IMR-90 (cell line): ENCODE measurements at regions not wholly inside any gene's neighbourhood (a gene's known extent, or its start where the extent isn't known, plus 50 kb on each side); places are given as distances from the start of the nearest gene placed in this dataset.

Source experiments
- ATAC-seq: fragments of 200-7000 bp; cut with Tn5 transposase; 2 replicates; pipeline ENCODE4 v1.9.1; 2020; ENCODE audit warnings: low read depth, mild to moderate bottlenecking, moderate library complexity
- BruUV-seq: library from RNA; stranded (reverse); fragments of 400-500 nt; replicated peaks from 2 replicates; lab custom pipeline; 2021; lab: Mats Ljungman, UMichigan
- CTCF ChIA-PET: fragments of 300-600 bp; formaldehyde crosslinking; extraction: SDS; loops from one replicate; lab custom pipeline; 2021; ENCODE audit warnings: antibody characterized with exemption; lab: Yijun Ruan, JAX
- POLR2A ChIA-PET: fragments of 300-600 bp; sonication (Branson Sonifier 250); formaldehyde crosslinking; loops from one replicate; lab custom pipeline; 2022; ENCODE audit warnings: antibody characterized with exemption; ENCODE audit not compliant: unreplicated experiment; lab: Charles Lee
- DNase-seq: peaks from one replicate; pipeline ENCODE4 v3.0.0; 2013
- H2AFZ ChIP-seq: replicated peaks from 2 replicates; pipeline ENCODE3; 2013; ENCODE audit warnings: low read length, mild to moderate bottlenecking; ENCODE audit not compliant: poor library complexity
- H2AK5ac ChIP-seq: 2 replicates; pipeline ENCODE4 v1.6.1; 2013; ENCODE audit warnings: low read depth, low read length, inconsistent platforms
- H2AK9ac ChIP-seq: replicated peaks from 2 replicates; pipeline ENCODE3; 2013; ENCODE audit warnings: mild to moderate bottlenecking, low read depth, low read length, moderate library complexity; ENCODE audit not compliant: poor library complexity
- H2BK120ac ChIP-seq: 2 replicates; pipeline ENCODE4 v1.6.1; 2013; ENCODE audit warnings: low read depth, low read length, inconsistent platforms
- H2BK15ac ChIP-seq: 3 replicates; pipeline ENCODE4 v1.6.1; 2013; ENCODE audit warnings: low read depth, low read length, inconsistent platforms
- H2BK20ac ChIP-seq: 2 replicates; pipeline ENCODE4 v1.6.1; 2013; ENCODE audit warnings: low read depth, mild to moderate bottlenecking, inconsistent platforms, low read length, moderate library complexity
- H2BK5ac ChIP-seq: 2 replicates; pipeline ENCODE4 v1.6.1; 2013; ENCODE audit warnings: mild to moderate bottlenecking, low read depth, low read length, inconsistent platforms; ENCODE audit not compliant: poor library complexity, severe bottlenecking
- H3K14ac ChIP-seq: replicated peaks from 2 replicates; pipeline ENCODE4 v1.6.1; 2013; ENCODE audit warnings: low read depth, low read length, inconsistent platforms
- H3K18ac ChIP-seq: 2 replicates; pipeline ENCODE4 v1.6.1; 2013; ENCODE audit warnings: low read depth, low read length, control low read depth
- H3K23ac ChIP-seq: 2 replicates; pipeline ENCODE4 v1.6.1; 2013; ENCODE audit warnings: low read depth, low read length, inconsistent platforms
- H3K27ac ChIP-seq: 2 replicates; pipeline ENCODE4 v1.5.1; 2013; ENCODE audit warnings: mild to moderate bottlenecking, control low read depth, low read length; ENCODE audit not compliant: insufficient read depth
- H3K27me3 ChIP-seq: 2 replicates; pipeline ENCODE4 v1.6.1; 2013; ENCODE audit warnings: low read length; ENCODE audit not compliant: control insufficient read depth, insufficient read depth
- H3K36me3 ChIP-seq: 2 replicates; pipeline ENCODE4 v1.6.1; 2013; ENCODE audit warnings: low read length, mixed read lengths; ENCODE audit not compliant: control insufficient read depth, insufficient read depth
- H3K4ac ChIP-seq: 2 replicates; pipeline ENCODE4 v1.6.1; 2013; ENCODE audit warnings: low read depth, low read length, inconsistent platforms
- H3K4me1 ChIP-seq: 2 replicates; pipeline ENCODE4 v1.6.1; 2013; ENCODE audit warnings: low read length, mixed read lengths; ENCODE audit not compliant: control insufficient read depth, insufficient read depth
- H3K4me2 ChIP-seq: 2 replicates; pipeline ENCODE4 v1.6.1; 2013; ENCODE audit warnings: low read depth, mild to moderate bottlenecking, control low read depth, low read length, moderate library complexity
- H3K4me3 ChIP-seq: 2 replicates; pipeline ENCODE4 v1.5.1; 2013; ENCODE audit warnings: low read depth, mild to moderate bottlenecking, control low read depth, low read length, moderate library complexity; ENCODE audit not compliant: insufficient read depth
- H3K56ac ChIP-seq: 2 replicates; pipeline ENCODE4 v1.6.1; 2013; ENCODE audit warnings: low read length, inconsistent platforms; ENCODE audit not compliant: insufficient read depth; ENCODE audit errors: extremely low read depth
- H3K79me1 ChIP-seq, 2 experiments: 2 replicates each; pipeline ENCODE4 v1.6.1; 2013; ENCODE audit warnings: low read length in 2 of 2, inconsistent platforms in 1 of 2, low read depth in 1 of 2
- H3K9ac ChIP-seq: 2 replicates; pipeline ENCODE4 v1.6.1; 2013; ENCODE audit warnings: low read depth, low read length, control low read depth
- H3K9me1 ChIP-seq: 2 replicates; pipeline ENCODE4 v1.6.1; 2013; ENCODE audit warnings: low read length, inconsistent platforms; ENCODE audit not compliant: insufficient read depth
- H3K9me3 ChIP-seq: 2 replicates; pipeline ENCODE4 v1.6.1; 2013; ENCODE audit warnings: low read length; ENCODE audit not compliant: control insufficient read depth, insufficient read depth
- H4K20me1 ChIP-seq: 2 replicates; pipeline ENCODE4 v1.6.1; 2013; ENCODE audit warnings: low read length, inconsistent platforms; ENCODE audit not compliant: insufficient read depth
- H4K5ac ChIP-seq: 2 replicates; pipeline ENCODE4 v1.6.1; 2013; ENCODE audit warnings: mild to moderate bottlenecking, low read depth, low read length, control low read depth
- H4K8ac ChIP-seq, 2 experiments: 2 replicates each; pipeline ENCODE4 v1.6.1; 2013; ENCODE audit warnings: low read depth in 2 of 2, low read length in 2 of 2, control low read depth in 1 of 2, inconsistent platforms in 1 of 2
- H4K91ac ChIP-seq: 2 replicates; pipeline ENCODE4 v1.6.1; 2013; ENCODE audit warnings: low read depth, low read length, inconsistent platforms; ENCODE audit not compliant: insufficient read depth
- CHD1 ChIP-seq: IDR thresholded peaks from 2 replicates; pipeline ENCODE4 v1.6.1; 2012; ENCODE audit warnings: low read depth, low read length, improper control_type of control experiment
- FOS ChIP-seq: fragments of 150-350 bp; IDR thresholded peaks from 2 replicates; pipeline ENCODE4 v1.6.1; 2016; ENCODE audit warnings: low read depth, low read length
- MXI1 ChIP-seq: IDR thresholded peaks from 2 replicates; pipeline ENCODE4 v1.6.1; 2012; ENCODE audit warnings: low read depth, mild to moderate bottlenecking, low read length, moderate library complexity, borderline replicate concordance
- WGBS, 2 experiments: methylation state at CpG; one replicate each; pipeline versions ENCODE4 v1.1.5 to v1.1.7; 2013; ENCODE audit warnings: missing lambda C conversion rate in 2 of 2; ENCODE audit not compliant: insufficient read length in 1 of 2; ENCODE audit errors: extremely low coverage in 2 of 2; 5-methylcytosine and 5-hydroxymethylcytosine counted together
- dilution Hi-C: fragments of 300-500 bp; cut with HindIII; formaldehyde crosslinking; loops from one replicate; pipeline ENCODE4 v1.14.3; 2018; ENCODE audit warnings: low sequenced_read_pairs; ENCODE audit not compliant: unreplicated experiment
- in situ Hi-C: fragments of 300-500 bp; cut with MboI; formaldehyde crosslinking; loops from 3 replicates; pipeline ENCODE4 v1.14.3; 2019; ENCODE audit warnings: low sequenced_read_pairs, inconsistent platforms, mixed read lengths
- intact Hi-C: fragments of 100-400 bp; cut with micrococcal nuclease; formaldehyde crosslinking; loops from 2 replicates; pipeline ENCODE4 v1.10.0; 2022
- TF ChIP-seq, protein P1 (sequence below): conservative IDR thresholded peaks from 2 replicates; pipeline ENCODE4 v1.5.1; 2012; ENCODE audit warnings: mild to moderate bottlenecking, low read depth, low read length, improper control_type of control experiment

DNA sequence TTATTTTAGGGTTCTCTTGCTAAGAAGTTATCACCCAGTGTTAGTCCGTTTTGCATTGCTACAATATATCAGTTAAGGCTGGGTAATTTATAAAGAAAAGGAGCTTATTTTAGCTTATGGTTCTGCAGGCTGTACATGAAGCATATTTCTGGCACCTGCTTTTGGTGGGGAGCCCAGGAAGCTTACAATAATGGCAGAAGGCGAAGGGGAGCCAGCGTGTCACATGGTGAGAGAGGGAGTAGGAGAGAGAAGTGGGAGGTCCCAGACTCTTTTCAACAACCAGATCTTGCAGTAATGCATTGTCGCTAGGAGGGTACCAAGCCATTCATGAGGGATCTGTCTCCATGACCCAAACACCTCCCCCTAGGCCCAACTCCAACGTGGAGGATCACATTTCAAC lies 688.8 kb upstream of the PIK3C3 start:
- Histone ChIP-seq H2BK20ac (no peak overlapping the region), H4K5ac (no peak overlapping the region), H4K91ac (no peak overlapping the region), H4K8ac (0 out of 4 replicates have a peak overlapping the region, but pooled peaks of 1 of the 2 experiments have one; percentile 2), H2AK9ac (no peak overlapping the region), H3K79me1 (no peaks in the 10 kb centered on the region), H3K56ac (no peak overlapping the region), H3K9me1 (peaks cover 8% of the 10 kb centered on the region), H3K9ac (no peak overlapping the region), H3K14ac (0 out of 2 replicates have a peak overlapping the region, but pooled peaks have one; percentile 10), H3K18ac (peak overlapping the region; percentile 34; the same call in 1 of the 2 replicates), H2BK120ac (no peak overlapping the region; the same call in 1 of the 2 replicates), H2AFZ (no peak overlapping the region), H3K4me3 (no peak overlapping the region), H3K27ac (peak overlapping the region; percentile 27; the same call in 1 of the 2 replicates), H3K4ac (no peak overlapping the region; the same call in 1 of the 2 replicates), H3K9me3 (no peaks in the 10 kb centered on the region), H2AK5ac (0 out of 2 replicates have a peak overlapping the region, but pooled peaks have one; percentile 15), H3K4me1 (peaks cover 11% of the 10 kb centered on the region), H2BK5ac (no peak overlapping the region), H3K4me2 (no peak overlapping the region), H4K20me1 (no peaks in the 10 kb centered on the region), H3K23ac (no peak overlapping the region), H2BK15ac (peak overlapping the region; percentile 9; the same call in 1 of the 3 replicates), H3K27me3 (no peaks in the 10 kb centered on the region), H3K36me3 (no peaks in the 10 kb centered on the region)
- no TSS peak for BruUV-seq
- in situ Hi-C loops: no loop called here
- CTCF ChIA-PET: no interaction called here
- POLR2A ChIA-PET: no interaction called here
- DNase-seq: no peak
- dilution Hi-C loops: no loop called here
- intact Hi-C loops: no loop called here
- no CpG with 5 or more reads among the region's 5 CpGs for WGBS, 2 experiments
- TF ChIP-seq MXI1 (no peak), FOS (no peak), CHD1 (no peak)
- TF ChIP-seq, protein P1, sequence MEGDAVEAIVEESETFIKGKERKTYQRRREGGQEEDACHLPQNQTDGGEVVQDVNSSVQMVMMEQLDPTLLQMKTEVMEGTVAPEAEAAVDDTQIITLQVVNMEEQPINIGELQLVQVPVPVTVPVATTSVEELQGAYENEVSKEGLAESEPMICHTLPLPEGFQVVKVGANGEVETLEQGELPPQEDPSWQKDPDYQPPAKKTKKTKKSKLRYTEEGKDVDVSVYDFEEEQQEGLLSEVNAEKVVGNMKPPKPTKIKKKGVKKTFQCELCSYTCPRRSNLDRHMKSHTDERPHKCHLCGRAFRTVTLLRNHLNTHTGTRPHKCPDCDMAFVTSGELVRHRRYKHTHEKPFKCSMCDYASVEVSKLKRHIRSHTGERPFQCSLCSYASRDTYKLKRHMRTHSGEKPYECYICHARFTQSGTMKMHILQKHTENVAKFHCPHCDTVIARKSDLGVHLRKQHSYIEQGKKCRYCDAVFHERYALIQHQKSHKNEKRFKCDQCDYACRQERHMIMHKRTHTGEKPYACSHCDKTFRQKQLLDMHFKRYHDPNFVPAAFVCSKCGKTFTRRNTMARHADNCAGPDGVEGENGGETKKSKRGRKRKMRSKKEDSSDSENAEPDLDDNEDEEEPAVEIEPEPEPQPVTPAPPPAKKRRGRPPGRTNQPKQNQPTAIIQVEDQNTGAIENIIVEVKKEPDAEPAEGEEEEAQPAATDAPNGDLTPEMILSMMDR: no peak
- ATAC-seq: no peak; the same call in 1 of the 2 replicates
